Colonic mucosa (tissue), 4 donors: ENCODE measurements at regions not wholly inside any gene's neighbourhood (a gene's known extent, or its start where the extent isn't known, plus 50 kb on each side); places are given as distances from the start of the nearest gene placed in this dataset.
"Not testable (repeated sequence)": the region's sequence is repeated elsewhere in the genome, so short reads cannot be mapped to it uniquely, and the experiment has no call there.

ENCODE experiments used
- DNase-seq: peaks from one replicate; pipeline ENCODE4 v3.0.0-alpha.2; 2020
- H3K27ac ChIP-seq: fragments of 200-600 bp; one replicate; pipeline ENCODE4 v1.8.0; 2021
- H3K27me3 ChIP-seq: fragments of 200-600 bp; one replicate; pipeline ENCODE4 v1.8.0; 2021
- H3K36me3 ChIP-seq: fragments of 200-600 bp; one replicate; pipeline ENCODE4 v1.8.0; 2021
- H3K4me1 ChIP-seq: fragments of 200-600 bp; one replicate; pipeline ENCODE4 v1.8.0; 2021; ENCODE audit warnings: mild to moderate bottlenecking
- H3K4me3 ChIP-seq: fragments of 200-600 bp; one replicate; pipeline ENCODE4 v1.8.0; 2021
- H3K9ac ChIP-seq, 2 donors: one replicate each; pipeline ENCODE4 v1.7.0; 2013; ENCODE audit warnings: control low read depth in 2 of 2, low read depth in 2 of 2, low read length in 2 of 2
- H3K9me3 ChIP-seq: fragments of 200-600 bp; one replicate; pipeline ENCODE4 v1.8.0; 2021
- intact Hi-C: fragments of 100-400 bp; cut with DNase I; formaldehyde crosslinking; loops from one replicate; pipeline ENCODE4 v1.14.1; 2022
- TF ChIP-seq, protein P1 (sequence below): fragments of 200-600 bp; IDR thresholded peaks from one replicate; pipeline ENCODE4 v1.8.0; 2022; ENCODE audit warnings: antibody characterized with exemption, mild to moderate bottlenecking
- donor health status: healthy.
- donor health status: DM: no; HTN: no; CAD: no.
- donor health status: DM: no; HTN: no; CAD: no.

DNA sequence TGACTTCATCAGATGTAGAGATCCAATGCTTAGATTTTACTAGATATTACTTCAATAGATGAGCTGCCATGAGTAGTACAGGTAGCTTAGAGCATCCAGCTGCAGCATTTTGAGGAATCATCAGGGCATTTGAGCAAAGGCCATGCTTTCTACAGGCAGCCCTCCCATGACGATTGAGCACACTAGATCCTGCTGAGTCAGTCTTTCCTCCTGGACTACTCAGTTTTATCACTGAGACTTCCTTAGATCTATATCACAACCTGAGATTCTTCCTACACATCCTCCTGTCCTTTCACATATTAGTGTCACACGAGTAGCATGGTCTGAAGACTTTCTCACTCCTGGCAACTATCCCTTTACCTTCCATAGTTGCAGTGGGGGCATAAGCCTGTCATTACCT, 1401.8 kb downstream of the FSCB start:
- no peak for DNase-seq
- no peaks in the 10 kb centered on the region for H3K9me3 ChIP-seq
- H3K36me3 ChIP-seq, result no peaks in the 10 kb centered on the region
- intact Hi-C loops, result no loop called here
- no peaks in the 10 kb centered on the region for H3K27me3 ChIP-seq
- H3K27ac ChIP-seq, result no peak overlapping the region
- no peaks in the 10 kb centered on the region for H3K4me1 ChIP-seq
- no peak overlapping the region for H3K9ac ChIP-seq
- TF ChIP-seq, protein P1, sequence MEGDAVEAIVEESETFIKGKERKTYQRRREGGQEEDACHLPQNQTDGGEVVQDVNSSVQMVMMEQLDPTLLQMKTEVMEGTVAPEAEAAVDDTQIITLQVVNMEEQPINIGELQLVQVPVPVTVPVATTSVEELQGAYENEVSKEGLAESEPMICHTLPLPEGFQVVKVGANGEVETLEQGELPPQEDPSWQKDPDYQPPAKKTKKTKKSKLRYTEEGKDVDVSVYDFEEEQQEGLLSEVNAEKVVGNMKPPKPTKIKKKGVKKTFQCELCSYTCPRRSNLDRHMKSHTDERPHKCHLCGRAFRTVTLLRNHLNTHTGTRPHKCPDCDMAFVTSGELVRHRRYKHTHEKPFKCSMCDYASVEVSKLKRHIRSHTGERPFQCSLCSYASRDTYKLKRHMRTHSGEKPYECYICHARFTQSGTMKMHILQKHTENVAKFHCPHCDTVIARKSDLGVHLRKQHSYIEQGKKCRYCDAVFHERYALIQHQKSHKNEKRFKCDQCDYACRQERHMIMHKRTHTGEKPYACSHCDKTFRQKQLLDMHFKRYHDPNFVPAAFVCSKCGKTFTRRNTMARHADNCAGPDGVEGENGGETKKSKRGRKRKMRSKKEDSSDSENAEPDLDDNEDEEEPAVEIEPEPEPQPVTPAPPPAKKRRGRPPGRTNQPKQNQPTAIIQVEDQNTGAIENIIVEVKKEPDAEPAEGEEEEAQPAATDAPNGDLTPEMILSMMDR, result no peak
- no peak overlapping the region for H3K4me3 ChIP-seq

DNA sequence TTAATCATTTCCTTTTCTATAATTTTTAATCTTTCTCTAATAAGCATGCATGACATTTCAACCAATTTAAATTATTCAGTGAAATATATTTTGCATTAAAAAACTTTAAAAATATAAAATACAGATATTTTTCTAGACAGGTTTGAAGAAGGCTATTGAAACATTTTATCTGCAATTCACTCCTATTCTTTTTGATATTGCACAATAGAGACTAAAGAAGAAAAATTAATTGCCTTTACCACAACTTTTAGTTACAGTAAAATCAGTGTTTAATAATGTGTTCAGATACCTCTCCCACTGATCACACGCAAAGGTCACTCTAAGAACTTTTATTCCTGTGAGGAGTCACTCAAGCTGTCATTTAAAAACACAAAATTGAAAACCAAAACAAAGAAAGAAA, 1416.7 kb downstream of the FSCB start:
- no peaks in the 10 kb centered on the region for H3K27me3 ChIP-seq
- no peak overlapping the region for H3K9ac ChIP-seq
- no peak overlapping the region for H3K27ac ChIP-seq
- DNase-seq, result no peak
- intact Hi-C loops, result no loop called here
- no peaks in the 10 kb centered on the region for H3K36me3 ChIP-seq
- H3K9me3 ChIP-seq, result no peaks in the 10 kb centered on the region
- no peak overlapping the region for H3K4me3 ChIP-seq
- TF ChIP-seq, protein P1, result no peak
- no peaks in the 10 kb centered on the region for H3K4me1 ChIP-seq

DNA sequence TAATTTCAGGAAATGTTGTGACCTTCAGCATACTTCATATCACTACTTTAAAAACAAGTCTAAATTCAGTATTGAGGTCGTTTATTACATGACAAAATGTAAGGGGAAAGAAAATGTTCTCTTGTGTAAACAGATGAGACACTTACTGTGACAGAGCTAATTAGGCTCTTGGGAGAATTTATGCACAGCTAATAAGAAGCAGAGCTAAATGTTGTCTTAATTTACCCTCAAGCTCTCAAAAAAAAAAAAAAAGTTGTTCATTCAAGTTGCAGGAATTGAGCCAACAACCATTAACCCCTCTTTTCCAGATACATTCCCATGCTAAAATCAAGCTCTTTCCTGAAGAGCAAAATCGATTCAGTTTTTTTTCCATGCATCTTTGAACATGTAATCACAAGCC, 1419.4 kb downstream of the FSCB start:
- Histone ChIP-seq H3K4me3 (no peak overlapping the region), H3K27me3 (no peaks in the 10 kb centered on the region), H3K4me1 (no peaks in the 10 kb centered on the region), H3K9me3 (no peaks in the 10 kb centered on the region), H3K36me3 (no peaks in the 10 kb centered on the region), H3K27ac (no peak overlapping the region), H3K9ac (no peak overlapping the region)
- DNase-seq, result no peak
- intact Hi-C loops, result no loop called here
- TF ChIP-seq, protein P1, result no peak

DNA sequence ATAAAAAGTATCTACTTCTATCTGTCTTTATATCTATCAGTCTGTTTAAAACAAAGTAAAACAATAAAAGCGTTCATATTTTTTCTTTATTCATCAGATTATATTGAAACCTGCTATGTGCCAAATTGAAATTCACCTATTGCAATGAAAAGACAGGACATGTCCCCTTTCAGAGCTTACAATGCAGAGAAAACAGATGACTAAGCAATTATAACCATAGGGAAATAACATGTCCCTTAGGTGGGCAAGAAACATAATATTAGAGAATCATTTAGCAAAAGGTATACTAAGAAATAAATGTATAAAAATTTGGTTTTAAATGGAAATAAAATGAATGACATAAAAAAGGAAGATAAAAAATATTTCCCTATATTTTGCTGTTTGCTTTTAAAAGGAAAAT, 1421.3 kb downstream of the FSCB start:
- Histone ChIP-seq H3K9me3 (no peaks in the 10 kb centered on the region), H3K9ac (no peak overlapping the region), H3K36me3 (no peaks in the 10 kb centered on the region), H3K27ac (no peak overlapping the region), H3K27me3 (no peaks in the 10 kb centered on the region), H3K4me1 (no peaks in the 10 kb centered on the region), H3K4me3 (no peak overlapping the region)
- TF ChIP-seq, protein P1, result no peak
- no peak for DNase-seq
- intact Hi-C loops, result no loop called here

DNA sequence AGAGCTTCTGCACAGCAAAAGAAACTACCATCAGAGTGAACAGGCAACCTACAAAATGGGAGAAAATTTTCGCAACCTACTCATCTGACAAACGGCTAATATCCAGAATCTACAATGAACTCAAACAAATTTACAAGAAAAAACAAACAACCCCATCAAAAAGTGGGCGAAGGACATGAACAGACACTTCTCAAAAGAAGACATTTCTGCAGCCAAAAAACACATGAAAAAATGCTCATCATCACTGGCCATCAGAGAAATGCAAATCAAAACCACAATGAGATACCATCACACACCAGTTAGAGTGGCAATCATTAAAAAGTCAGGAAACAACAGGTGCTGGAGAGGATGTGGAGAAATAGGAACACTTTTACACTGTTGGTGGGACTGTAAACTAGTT, 1439.7 kb downstream of the FSCB start:
- not testable (repeated sequence) for H3K27ac ChIP-seq

DNA sequence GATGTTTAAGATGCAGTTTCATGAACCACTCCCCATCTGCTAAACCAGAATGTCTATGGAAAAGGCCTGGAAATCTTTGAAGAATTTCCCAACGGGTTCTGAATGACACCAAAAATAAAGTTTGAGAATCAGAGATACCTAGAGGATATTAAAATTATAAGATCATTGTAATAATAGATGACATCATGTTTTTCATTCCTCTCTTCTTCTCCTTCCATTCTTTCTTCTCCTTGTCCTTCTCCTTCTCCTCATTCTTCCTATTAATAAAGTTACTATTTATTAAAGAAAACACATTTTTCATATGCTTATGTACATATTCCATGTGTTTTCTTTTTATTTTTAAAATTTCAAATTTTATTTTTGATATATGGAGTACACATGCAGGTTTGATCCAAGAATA, 1449.4 kb downstream of the LRFN5 start:
- Histone ChIP-seq H3K36me3 (no peaks in the 10 kb centered on the region), H3K9ac (no peak overlapping the region), H3K4me3 (no peak overlapping the region), H3K4me1 (no peaks in the 10 kb centered on the region), H3K27me3 (no peaks in the 10 kb centered on the region), H3K9me3 (no peaks in the 10 kb centered on the region), H3K27ac (no peak overlapping the region)
- intact Hi-C loops, result no loop called here
- DNase-seq, result no peak
- TF ChIP-seq, protein P1, result no peak

More for the DNA sequence above, 1439.7 kb downstream of the FSCB start:
- H3K9me3 ChIP-seq, H3K4me3 ChIP-seq, H3K27me3 ChIP-seq, H3K36me3 ChIP-seq, intact Hi-C loops, DNase-seq, H3K4me1 ChIP-seq, H3K9ac ChIP-seq: not testable (repeated sequence)
